ENCODE measurements at regions not wholly inside any gene's neighbourhood (a gene's known extent, or its start where the extent isn't known, plus 50 kb on each side); places are given as distances from the start of the nearest gene placed in this dataset.

- DNase-seq (ENCODE audit: low spot score) = no peak
- intact Hi-C loops (cut with DNase I) = no loop called here
Measured at GRCh38 chr12:25842254-25842653, 116.2 kb upstream of the RASSF8 start.

DNA sequence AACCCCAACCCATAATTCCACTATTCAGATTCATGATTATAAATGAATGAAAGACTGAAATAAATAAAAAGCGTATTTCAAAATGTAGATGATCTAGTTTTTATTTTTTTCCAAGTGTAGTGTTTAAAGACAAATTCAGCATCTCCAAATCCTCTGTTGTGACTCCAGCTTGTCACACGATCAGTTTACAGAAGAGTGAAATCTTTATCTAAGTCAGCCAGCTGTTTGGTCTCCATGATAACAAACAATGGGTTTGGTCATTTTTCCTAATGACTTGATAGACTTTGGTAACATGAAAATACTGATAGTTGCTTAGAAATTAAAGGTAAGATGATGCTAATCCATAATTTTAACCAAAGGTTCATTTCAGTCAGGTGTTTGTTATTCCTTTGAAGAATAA lies 114.5 kb upstream of the RASSF8 start:
- DNase-seq (ENCODE audit: low spot score) = no peak
- intact Hi-C loops (cut with DNase I) = no loop called here

- DNase-seq (ENCODE audit: low spot score) = no peak
- intact Hi-C loops (cut with DNase I) = no loop called here
Measured at GRCh38 chr12:25845415-25845814, 113.1 kb upstream of the RASSF8 start.

GRCh38 chr12:25852792-25853191 lies 105.7 kb upstream of the RASSF8 start:
- intact Hi-C loops (cut with DNase I) = no loop called here
- no peak for DNase-seq (ENCODE audit: low spot score)

DNA sequence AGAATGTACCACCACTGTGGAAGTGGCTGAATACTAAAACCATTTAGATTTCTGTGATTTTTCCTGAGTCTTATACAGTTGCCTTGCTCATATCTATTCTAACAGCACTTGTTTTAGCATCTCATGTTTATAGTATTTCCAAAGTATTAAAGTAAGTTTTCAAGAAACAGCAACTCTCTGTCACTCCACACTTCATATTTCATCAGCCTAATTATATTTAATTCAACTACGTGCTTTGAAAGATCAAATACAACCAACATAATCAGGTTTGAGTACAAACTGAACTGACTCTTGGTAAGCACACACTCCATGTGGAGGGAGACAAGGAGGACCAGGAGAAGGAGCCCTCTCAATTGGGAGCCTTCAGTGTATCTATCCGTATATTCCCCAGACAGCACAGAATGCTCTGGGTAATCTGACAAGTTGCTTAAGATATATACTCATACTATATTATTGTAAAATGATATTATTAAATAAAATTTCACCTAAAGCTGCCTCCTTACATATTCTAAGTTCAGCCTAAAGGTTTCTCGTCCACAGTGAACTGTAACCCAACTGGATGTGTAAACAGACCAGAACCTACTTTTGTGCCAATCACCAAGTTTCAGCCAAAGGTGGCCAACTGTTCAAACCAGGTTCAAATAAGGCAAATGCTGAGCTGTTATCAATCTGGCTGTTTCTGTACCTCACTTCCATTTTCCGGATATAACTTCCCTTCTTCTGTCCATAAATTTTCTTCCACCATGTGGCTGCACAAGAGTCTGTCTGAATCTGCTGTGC lies 105.0 kb upstream of the RASSF8 start:
- intact Hi-C loops (cut with DNase I) = no loop called here
- no peak for DNase-seq (ENCODE audit: low spot score)

GRCh38 chr12:25854991-25855390 lies 103.5 kb upstream of the RASSF8 start:
- intact Hi-C loops (cut with DNase I) = no loop called here
- no peak for DNase-seq (ENCODE audit: low spot score)

- DNase-seq (ENCODE audit: low spot score) = no peak
Measured at GRCh38 chr12:25855716-25856115, 102.8 kb upstream of the RASSF8 start.

DNA sequence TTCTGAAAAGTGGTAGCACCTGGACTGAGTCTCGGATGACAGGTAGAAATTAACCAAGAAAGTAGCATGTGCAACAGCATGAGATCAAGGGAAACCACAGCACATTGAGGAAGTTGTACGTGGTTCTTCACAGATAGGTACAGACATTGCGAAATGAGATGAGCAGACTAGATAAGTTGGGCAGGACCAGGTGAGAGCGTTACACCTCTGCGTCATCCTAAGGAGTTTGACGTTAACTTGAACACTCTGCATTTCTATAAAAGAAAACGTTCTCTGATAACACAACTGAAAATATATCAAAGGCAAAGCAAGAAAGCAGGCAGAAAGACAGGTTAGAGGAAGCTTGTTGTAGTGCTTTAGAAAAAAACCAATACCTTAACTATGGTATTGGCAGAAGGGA lies 98.5 kb upstream of the RASSF8 start:
- no peak for DNase-seq (ENCODE audit: low spot score)
- intact Hi-C loops (cut with DNase I) = loop anchor here (10.0 kb wide), 1 partner anchor 135 kb away; no protein-coding TSS in a partner anchor

More at GRCh38 chr12:25855716-25856115, 102.8 kb upstream of the RASSF8 start:
- intact Hi-C loops (cut with DNase I) = no loop called here

DNA sequence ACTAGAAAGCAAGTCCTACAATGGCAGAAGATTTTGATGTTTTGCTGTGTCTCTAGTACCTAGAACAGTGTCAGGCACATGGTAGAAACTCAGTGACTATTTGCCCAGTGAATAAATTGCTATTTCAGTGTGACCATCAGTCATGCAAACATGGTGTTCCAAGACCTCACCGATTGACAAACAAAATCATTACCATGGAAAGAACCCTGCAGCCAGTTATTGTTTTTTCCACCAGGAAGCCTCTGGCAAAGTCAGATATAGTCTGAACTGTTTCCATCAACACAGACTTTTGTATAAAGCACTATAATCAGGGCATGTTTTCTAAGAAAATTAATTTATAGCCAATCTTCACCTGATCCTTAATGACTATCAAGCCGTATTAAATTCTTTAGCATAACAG lies 97.3 kb upstream of the RASSF8 start:
- DNase-seq (ENCODE audit: low spot score) = no peak
- intact Hi-C loops (cut with DNase I) = loop anchor here (10.0 kb wide), 1 partner anchor 136 kb away; no protein-coding TSS in a partner anchor

DNA sequence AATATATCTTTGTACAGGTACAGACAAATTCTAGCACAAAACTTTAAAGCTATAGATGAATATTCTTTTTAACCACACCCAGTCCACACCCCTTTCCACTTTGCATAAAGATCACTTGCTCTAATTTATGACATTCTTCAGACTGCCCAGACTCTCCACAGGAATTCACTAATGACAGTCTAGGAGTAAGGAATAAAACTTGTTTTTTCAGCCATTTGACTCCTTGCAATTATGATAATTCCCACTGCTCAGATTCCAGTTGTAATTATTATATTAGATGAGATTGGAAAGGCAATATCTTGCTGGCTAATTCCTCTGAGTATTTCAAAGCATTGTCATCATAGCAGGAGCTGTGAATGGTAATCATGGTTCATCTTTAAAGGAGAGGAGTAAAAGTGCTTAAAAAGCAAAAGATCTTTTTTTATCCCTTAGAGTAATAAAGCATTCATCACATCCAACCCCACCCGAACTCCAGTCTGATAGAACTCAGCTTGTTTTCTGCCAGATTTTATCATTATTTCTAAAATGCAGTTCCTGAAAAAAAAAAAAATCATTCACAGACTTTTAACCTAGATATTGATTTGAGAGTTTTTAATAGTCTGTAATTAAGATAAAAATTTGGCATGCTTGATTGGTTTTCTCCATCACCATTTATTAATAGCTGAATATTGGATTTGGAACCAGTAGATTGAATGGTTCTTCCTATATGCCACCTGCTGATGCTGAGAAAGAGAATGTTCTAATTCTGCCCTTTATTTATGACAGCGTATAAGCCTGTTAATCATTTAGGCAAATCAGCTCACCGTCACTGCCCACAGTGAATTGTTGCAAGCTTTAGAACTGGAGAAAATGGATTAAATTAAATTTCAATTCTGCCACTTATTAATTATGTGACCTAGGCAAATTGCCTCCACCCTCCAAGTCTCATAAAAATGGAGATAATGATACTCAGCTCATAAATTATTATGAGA lies 93.9 kb upstream of the RASSF8 start:
- intact Hi-C loops (cut with DNase I) = loop anchor here (10.0 kb wide), 1 partner anchor 140 kb away; no protein-coding TSS in a partner anchor
- no peak for DNase-seq (ENCODE audit: low spot score)

GRCh38 chr12:25866586-25867378 lies 91.7 kb upstream of the RASSF8 start:
- DNase-seq (ENCODE audit: low spot score) = no peak
- intact Hi-C loops (cut with DNase I) = loop anchor here (10.0 kb wide), 1 partner anchor 142 kb away; no protein-coding TSS in a partner anchor

DNA sequence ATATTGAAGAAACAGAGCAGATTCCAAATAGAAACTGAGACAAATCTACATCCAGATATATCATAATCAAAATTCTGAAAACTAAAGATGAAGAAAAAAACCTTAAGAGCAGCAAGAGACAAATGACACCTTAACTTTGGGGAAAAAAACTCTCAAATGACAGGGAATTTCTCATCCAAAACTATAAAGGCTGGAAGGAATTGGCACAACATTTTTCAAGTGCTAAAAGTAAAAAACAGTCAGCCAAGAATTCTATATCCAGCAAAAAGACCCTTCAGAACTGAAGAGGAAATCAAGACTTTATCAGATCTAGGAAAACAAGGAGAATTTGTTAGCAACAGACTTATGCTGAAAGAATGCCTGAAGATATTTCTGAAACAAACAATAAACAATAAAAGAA lies 90.3 kb upstream of the RASSF8 start:
- intact Hi-C loops (cut with DNase I) = loop anchor here (10.0 kb wide), 1 partner anchor 143 kb away; no protein-coding TSS in a partner anchor
- DNase-seq (ENCODE audit: low spot score) = no peak

DNA sequence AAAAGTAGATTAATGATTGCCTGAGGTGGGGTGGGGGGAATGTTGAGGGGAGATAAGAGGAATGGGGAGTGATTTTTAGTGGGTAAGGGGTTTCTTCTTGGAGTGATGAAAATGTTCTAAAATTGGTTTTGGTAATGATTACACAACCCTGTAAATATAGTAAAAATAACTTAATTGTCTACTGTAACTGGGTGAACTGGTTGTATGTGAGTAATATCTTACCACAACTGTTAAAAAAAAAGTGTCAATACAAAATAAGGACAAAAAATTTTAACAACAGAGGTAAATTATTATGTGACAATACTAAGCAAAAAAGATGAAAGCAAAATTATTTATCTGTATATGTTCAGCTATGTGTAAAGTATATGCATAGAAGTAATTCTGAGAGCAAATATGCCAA lies 86.3 kb upstream of the RASSF8 start:
- no peak for DNase-seq (ENCODE audit: low spot score)
- intact Hi-C loops (cut with DNase I) = no loop called here

DNA sequence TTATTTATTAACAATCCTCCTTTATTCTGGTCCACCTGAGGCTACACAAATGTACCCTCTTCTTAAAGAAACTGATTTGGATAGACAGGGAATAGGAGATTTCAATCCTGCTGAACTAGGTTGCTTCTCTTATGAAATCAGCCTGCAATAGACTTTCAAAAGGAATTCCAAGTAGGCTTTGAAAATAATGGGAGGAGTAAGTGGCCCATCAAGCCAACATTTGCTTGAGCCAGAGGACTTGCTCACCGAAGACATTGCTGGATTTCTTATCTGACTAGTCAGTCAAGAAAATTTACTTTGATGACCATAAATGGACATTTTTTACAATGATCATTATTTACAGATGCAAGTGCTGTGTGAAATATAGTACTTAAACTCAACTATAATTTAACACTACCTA lies 82.8 kb upstream of the RASSF8 start:
- intact Hi-C loops (cut with DNase I) = no loop called here
- no peak for DNase-seq (ENCODE audit: low spot score)

GRCh38 chr12:25876383-25877045 lies 82.0 kb upstream of the RASSF8 start:
- no peak for DNase-seq (ENCODE audit: low spot score)
- intact Hi-C loops (cut with DNase I) = no loop called here

GRCh38 chr12:25877446-25877845 lies 81.0 kb upstream of the RASSF8 start:
- intact Hi-C loops (cut with DNase I) = no loop called here
- no peak for DNase-seq (ENCODE audit: low spot score)

DNA sequence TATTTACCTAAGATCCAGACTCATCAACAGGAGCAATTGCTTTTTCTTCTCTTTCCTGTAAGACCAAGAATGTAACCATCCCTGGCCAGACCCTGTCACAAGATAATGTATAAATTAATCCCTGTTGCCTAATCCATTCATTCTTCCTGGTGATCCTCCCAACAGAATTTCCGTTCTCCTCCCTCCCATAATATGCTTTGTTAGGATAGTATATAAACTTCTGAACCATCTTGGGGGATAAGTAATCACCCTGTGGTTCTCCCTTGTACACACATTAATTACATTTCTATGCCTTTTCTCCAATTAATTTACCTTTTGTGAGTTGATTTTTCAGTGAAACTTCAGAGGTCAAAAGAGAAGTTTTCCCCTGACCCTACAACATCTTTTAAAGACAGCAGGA lies 76.2 kb upstream of the RASSF8 start:
- no peak for DNase-seq (ENCODE audit: low spot score)
- intact Hi-C loops (cut with DNase I) = no loop called here

DNA sequence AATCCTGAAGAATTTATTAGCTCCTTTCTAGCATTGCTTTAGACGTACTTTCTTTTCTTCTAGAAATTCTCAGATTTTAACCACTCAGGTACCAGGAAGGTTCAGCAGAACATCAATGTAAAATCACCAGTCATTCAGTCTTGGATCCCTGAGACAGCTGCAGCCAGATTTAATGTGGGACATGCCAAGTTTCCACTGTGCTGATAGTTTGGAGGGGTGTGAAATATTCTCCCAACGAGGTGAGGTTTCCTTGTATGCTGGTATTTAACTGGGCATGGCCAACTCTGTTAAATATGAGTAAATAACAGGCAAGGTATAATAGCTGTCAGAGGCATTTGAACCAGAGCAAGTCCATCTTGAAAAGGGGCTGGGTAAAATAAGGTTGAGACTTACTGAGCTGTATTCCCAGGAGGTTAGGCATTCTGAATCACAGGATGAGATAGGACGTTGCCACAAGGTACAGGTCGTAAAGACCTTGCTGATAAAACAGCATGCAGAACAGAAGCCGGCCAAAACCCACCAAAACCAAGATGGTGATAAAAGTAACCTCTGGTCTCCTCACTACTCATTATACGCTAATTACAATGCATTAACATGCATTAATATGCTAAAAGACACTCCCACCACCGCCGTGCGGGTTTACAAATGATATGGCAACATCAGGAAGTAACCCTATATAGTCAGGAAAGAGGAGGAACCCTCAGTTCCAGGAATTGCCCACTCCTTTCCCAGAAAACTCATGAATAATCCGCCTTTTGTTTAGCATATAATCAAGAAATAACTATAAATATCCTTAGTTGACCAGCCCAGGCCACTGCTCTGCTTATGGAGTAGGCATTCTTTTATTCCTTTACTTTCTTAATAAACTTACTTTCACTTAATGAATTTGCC lies 75.2 kb upstream of the RASSF8 start:
- intact Hi-C loops (cut with DNase I) = no loop called here
- no peak for DNase-seq (ENCODE audit: low spot score)
